ENCODE measurements at regions not wholly inside any gene's neighbourhood (a gene's known extent, or its start where the extent isn't known, plus 50 kb on each side); places are given as distances from the start of the nearest gene placed in this dataset.
A peak's percentile ranks its signal among the peaks of the same experiment; 100 is the strongest.

DNA sequence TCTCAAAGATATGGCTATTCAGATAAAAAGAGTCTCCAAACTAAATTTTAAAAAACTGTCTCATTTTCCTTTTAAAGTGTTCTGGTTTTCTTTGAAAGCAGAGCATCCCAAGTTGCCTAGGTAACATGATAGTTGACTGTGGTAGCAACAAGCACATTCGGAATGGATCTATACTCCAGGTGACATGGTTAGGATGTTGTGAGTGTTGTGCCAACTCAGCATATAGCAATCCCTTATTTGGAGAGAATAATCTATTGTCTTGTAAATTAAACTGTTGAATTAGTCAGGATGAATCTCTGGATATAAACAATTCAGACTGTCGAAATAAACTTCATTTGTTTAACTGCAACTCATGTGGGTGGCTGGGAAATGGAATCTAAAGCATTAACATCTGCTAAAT is 418.6 kb downstream of the TUSC7 start:
- Histone ChIP-seq H3K27ac (peak overlapping the region; percentile 48), H3K9me3 (replicated peaks) (no peaks in the 10 kb centered on the region), H3K4me1 (replicated peaks) (peaks cover 46% of the 10 kb centered on the region), H3K36me3 (no peaks in the 10 kb centered on the region), H3K27me3 (replicated peaks) (no peaks in the 10 kb centered on the region), H3K4me3 (no peak overlapping the region)
- DNase-seq (ENCODE audit: low read depth in 1 of 2, low spot score in 2 of 2): peak in 1 of 2 experiments; percentile 60

DNA sequence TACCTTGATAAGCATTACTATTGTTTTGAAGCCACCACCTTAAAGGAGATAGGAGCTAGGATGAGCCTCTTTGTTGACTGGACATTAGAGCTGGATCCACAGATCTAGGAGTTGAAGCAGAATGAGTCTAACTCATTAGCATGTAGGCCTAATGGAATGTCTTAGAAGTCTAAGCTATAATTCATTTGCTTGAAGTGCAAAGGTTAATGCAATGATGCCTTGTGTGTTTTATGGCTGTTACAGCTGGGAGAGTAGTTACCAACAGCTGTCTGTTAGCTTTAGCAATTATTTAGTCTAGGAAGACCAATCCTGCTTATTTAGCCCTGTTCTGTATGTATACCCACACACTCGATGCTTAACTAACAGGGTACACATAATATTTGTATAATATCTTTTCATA is 419.3 kb downstream of the TUSC7 start:
- Histone ChIP-seq H3K36me3 (no peaks in the 10 kb centered on the region), H3K4me1 (replicated peaks) (peaks cover 38% of the 10 kb centered on the region), H3K27ac (peak overlapping the region; percentile 48), H3K27me3 (replicated peaks) (no peaks in the 10 kb centered on the region), H3K9me3 (replicated peaks) (no peaks in the 10 kb centered on the region), H3K4me3 (no peak overlapping the region)
- no peak for DNase-seq (ENCODE audit: low read depth in 1 of 2, low spot score in 2 of 2)

DNA sequence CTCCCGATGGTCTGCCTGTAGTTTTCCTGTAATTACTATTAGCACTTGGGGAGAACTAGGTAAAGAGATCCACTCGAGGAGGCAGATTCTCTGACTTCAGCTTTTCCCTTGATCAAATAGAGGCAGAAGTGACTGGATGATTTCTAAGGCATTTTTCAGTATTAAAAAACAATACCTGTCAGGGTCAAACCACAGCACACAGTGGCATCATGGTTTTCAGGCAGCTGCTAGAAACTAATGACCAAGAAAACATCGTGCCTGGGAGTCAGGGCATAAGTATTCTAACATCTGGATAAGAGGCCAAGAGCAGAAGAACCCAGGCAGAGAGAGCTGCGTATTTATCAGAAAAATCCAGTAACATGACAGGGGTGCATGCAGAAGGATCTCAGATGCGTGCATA is 419.9 kb downstream of the TUSC7 start:
- H3K4me3 ChIP-seq: no peak overlapping the region
- H3K27ac ChIP-seq: peak overlapping the region; percentile 48
- H3K36me3 ChIP-seq: no peaks in the 10 kb centered on the region
- no peaks in the 10 kb centered on the region for H3K9me3 ChIP-seq (replicated peaks)
- DNase-seq (ENCODE audit: low read depth in 1 of 2, low spot score in 2 of 2): no peak
- H3K27me3 ChIP-seq (replicated peaks): no peaks in the 10 kb centered on the region
- H3K4me1 ChIP-seq (replicated peaks): peaks cover 33% of the 10 kb centered on the region

DNA sequence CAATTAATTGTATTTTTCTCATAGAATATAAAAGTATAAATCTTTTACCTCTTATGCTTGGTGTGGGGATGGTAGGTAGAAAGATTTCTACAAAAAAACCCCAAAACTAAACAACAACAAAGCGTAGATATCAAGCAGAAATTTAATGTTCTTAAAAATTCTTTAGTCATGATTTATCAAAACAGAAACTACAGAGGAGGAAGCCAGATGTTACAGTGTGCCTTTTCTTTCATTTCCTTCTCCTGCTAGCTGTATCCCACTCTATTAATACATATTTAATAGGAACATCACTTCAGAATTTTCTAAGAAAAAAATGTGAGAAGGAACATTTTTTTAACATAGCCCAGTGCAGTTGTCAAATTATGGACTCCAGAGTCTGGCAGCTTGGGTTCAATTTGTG is 420.6 kb downstream of the TUSC7 start:
- Histone ChIP-seq H3K36me3 (no peaks in the 10 kb centered on the region), H3K27me3 (replicated peaks) (no peaks in the 10 kb centered on the region), H3K9me3 (replicated peaks) (no peaks in the 10 kb centered on the region), H3K4me3 (no peak overlapping the region), H3K27ac (peak overlapping the region; percentile 48), H3K4me1 (replicated peaks) (peaks cover 33% of the 10 kb centered on the region)
- DNase-seq (ENCODE audit: low read depth in 1 of 2, low spot score in 2 of 2): no peak

DNA sequence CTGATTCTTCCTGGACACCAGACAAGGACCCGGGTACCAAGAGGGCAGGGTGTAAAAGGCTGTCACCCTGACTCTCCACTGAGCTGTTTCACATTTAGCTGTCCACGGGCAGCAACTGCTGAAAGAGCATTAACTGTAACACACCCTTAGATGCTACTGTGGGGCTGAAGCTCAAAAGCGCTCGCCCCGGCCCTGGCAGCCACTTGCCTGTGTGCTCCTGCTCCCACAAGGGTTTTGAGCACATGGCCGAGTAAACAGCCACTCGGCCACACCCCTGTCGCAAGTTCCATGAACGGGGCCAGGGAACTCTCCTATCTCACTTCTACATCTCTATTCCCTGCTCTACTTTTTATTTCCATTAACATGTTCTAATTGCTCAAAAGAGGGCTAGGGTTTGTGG is 421.7 kb downstream of the TUSC7 start:
- Histone ChIP-seq H3K9me3 (replicated peaks) (no peaks in the 10 kb centered on the region), H3K27me3 (replicated peaks) (no peaks in the 10 kb centered on the region), H3K27ac (no peak overlapping the region), H3K4me1 (replicated peaks) (peaks cover 33% of the 10 kb centered on the region), H3K4me3 (no peak overlapping the region), H3K36me3 (no peaks in the 10 kb centered on the region)
- no peak for DNase-seq (ENCODE audit: low read depth in 1 of 2, low spot score in 2 of 2)

DNA sequence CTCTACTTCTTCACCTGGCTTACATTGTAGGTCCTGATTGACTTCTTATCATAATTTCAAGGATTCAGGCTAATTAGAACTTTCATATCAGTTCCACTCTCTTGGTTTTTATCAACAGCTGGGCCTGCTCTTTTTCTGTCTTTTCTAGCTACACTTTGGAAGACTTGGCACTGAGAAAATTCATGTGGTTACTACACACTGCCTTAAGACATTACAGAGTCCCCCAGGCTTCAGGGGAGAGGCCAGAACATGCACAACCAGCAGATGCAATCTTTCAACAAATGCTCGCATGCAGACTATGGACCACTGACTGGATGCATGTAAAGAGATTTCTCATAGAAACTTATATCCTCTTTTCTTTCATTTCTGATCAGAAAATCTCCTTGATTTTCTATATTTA is 423.5 kb downstream of the TUSC7 start:
- Histone ChIP-seq H3K4me3 (no peak overlapping the region), H3K9me3 (replicated peaks) (no peaks in the 10 kb centered on the region), H3K4me1 (replicated peaks) (peaks cover 24% of the 10 kb centered on the region), H3K36me3 (no peaks in the 10 kb centered on the region), H3K27me3 (replicated peaks) (no peaks in the 10 kb centered on the region), H3K27ac (no peak overlapping the region)
- DNase-seq (ENCODE audit: low read depth in 1 of 2, low spot score in 2 of 2): no peak

DNA sequence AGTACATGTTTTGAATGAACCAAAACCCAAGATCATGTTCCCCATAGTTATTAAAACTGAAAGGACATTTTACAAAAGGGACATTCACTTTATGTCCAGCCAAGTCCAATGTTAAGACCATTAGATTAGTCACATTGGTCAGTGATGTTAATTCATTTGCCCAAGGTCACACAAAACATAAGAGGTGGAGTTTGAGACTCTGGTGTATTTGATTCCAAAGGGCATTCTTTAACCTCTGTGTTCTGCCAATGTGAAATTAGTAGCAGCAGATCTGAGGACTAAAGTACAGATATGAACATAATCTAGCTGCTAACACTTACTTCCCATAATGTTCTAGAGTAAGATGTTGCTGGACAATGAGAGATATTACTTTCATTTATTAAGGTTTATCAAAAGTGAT is 425.6 kb downstream of the TUSC7 start:
- Histone ChIP-seq H3K4me3 (no peak overlapping the region), H3K27ac (no peak overlapping the region), H3K36me3 (no peaks in the 10 kb centered on the region), H3K4me1 (replicated peaks) (peaks cover 4% of the 10 kb centered on the region), H3K9me3 (replicated peaks) (no peaks in the 10 kb centered on the region), H3K27me3 (replicated peaks) (no peaks in the 10 kb centered on the region)
- DNase-seq (ENCODE audit: low read depth in 1 of 2, low spot score in 2 of 2): no peak

DNA sequence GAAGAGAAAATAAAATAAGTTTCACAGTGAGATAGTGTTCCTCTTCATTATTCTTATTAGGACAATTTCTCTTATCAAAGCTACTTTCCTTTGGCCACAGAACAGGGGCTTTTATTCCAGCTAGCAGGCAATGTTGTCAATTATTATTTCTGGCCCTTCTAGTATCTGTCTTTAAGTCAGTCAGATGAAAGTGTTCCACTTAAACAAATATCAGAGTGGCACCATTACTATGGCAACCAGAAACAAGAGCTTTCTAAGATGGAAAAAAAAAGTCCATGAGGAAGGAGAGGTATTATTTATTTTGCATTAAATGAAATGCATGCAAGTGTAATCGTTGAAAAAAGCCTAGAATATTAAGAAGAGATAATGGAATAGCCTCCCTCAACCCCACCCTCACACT is 426.4 kb downstream of the TUSC7 start:
- DNase-seq (ENCODE audit: low read depth in 1 of 2, low spot score in 2 of 2): no peak
- Histone ChIP-seq H3K36me3 (no peaks in the 10 kb centered on the region), H3K4me1 (replicated peaks) (no peaks in the 10 kb centered on the region; the same call in 1 of the 2 replicates), H3K9me3 (replicated peaks) (no peaks in the 10 kb centered on the region), H3K27ac (no peak overlapping the region), H3K27me3 (replicated peaks) (no peaks in the 10 kb centered on the region), H3K4me3 (no peak overlapping the region)

DNA sequence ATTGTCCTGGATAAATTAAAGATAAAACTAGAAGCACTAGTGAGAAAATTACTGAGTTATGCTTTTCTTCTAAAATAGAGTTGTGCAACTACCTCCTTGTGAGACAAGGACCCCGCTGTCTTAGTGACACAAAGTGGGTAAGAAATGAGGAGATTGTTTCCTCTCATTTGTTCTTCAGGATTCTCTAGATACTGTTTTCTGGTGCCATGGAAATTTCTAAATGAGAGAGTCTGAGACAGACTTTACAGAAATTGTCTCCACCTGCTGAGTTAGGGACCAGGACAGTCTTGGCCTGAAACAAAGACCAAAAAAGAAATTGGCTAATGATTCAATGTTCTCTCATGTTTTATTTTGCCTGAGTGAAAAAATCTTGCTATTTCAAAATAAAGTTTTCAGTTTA is 427.5 kb downstream of the TUSC7 start:
- no peak overlapping the region for H3K4me3 ChIP-seq
- H3K27me3 ChIP-seq (replicated peaks): no peaks in the 10 kb centered on the region
- DNase-seq (ENCODE audit: low read depth in 1 of 2, low spot score in 2 of 2): no peak
- H3K36me3 ChIP-seq: no peaks in the 10 kb centered on the region
- H3K9me3 ChIP-seq (replicated peaks): no peaks in the 10 kb centered on the region
- H3K27ac ChIP-seq: no peak overlapping the region
- H3K4me1 ChIP-seq (replicated peaks): no peaks in the 10 kb centered on the region

DNA sequence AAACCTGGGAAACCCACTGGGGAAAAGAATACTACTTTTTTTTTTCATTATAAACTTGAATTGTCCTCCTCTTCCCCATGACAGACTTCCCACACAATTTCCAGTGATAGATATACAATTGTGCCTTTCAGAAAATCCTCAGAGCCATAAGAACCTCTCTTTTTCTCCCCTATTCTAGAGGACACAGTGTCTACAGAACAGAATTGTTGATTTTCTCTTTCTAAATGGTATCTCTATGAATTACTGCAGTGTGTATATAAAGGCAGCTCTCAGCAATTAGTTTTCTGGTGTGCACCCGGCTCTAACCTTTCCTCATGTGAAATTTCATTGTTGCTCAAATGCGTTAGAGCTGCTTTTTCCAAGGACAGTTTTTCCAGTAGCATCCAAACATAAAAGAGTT is 430.1 kb downstream of the TUSC7 start:
- Histone ChIP-seq H3K27ac (no peak overlapping the region), H3K36me3 (no peaks in the 10 kb centered on the region), H3K27me3 (replicated peaks) (no peaks in the 10 kb centered on the region), H3K4me3 (no peak overlapping the region), H3K4me1 (replicated peaks) (no peaks in the 10 kb centered on the region), H3K9me3 (replicated peaks) (no peaks in the 10 kb centered on the region)
- DNase-seq (ENCODE audit: low read depth in 1 of 2, low spot score in 2 of 2): no peak

DNA sequence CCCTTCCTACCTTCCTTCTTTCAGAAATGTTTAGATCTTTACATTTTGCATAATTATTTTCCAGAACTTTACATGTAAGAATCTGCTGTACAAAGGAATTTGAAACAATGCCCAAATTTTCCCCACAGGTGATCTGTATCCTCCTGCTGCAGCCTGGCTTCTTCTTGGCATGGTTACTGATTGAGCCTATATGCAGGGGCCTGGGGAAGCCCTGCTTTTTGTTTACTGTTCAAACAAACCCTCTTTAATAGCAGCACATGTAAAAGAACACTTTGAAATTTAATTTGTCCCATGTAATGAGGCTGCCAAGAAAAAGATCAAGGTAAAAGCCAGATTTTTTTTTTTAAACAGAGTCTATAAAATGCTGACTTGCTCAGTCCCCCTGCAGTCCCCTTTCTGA is 432.2 kb downstream of the TUSC7 start:
- DNase-seq (ENCODE audit: low read depth in 1 of 2, low spot score in 2 of 2): no peak
- no peaks in the 10 kb centered on the region for H3K4me1 ChIP-seq (replicated peaks)
- H3K4me3 ChIP-seq: no peak overlapping the region
- no peak overlapping the region for H3K27ac ChIP-seq
- H3K27me3 ChIP-seq (replicated peaks): no peaks in the 10 kb centered on the region
- no peaks in the 10 kb centered on the region for H3K9me3 ChIP-seq (replicated peaks)
- no peaks in the 10 kb centered on the region for H3K36me3 ChIP-seq

DNA sequence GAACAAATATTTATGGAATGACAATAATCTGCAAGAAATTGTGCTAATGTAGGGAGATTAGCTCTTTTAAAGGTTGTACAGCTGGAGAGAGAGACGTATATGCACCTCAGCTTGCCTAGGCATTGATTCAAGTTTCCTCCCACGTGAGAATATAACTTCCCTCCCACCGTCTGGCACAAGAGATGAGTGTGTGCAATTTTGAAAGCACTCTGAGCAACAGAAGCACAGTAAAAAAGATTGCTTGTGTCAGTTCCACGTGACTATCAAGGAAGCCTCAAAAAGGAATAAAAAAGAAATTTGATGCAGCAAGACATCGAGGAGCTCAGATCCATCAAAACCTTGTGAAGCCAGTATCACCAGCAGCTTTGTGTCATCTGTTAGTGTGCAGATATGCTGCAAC is 435.3 kb downstream of the TUSC7 start:
- H3K27ac ChIP-seq: no peak overlapping the region
- no peak for DNase-seq (ENCODE audit: low read depth in 1 of 2, low spot score in 2 of 2)
- H3K4me1 ChIP-seq (replicated peaks): no peaks in the 10 kb centered on the region
- no peaks in the 10 kb centered on the region for H3K36me3 ChIP-seq
- H3K27me3 ChIP-seq (replicated peaks): no peaks in the 10 kb centered on the region
- no peaks in the 10 kb centered on the region for H3K9me3 ChIP-seq (replicated peaks)
- no peak overlapping the region for H3K4me3 ChIP-seq

DNA sequence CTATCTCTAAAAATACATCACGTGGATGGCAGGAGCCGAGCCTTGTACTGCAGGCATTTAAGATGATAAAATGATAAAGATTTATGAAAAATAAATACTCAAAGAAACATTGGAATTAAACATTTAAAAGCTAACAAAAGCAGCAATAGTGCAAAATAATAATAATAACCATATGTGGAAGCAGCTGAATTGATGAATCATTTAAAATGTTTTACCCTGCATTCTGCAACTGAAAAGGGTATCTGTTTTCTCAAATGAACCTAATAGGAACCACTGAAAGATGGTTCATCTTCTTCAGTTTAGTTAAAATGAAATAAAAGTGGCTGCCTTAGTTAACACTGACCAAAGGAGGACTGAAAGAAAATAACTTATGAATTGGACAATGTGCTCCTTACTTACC is 436.1 kb downstream of the TUSC7 start:
- Histone ChIP-seq H3K36me3 (no peaks in the 10 kb centered on the region), H3K4me3 (no peak overlapping the region), H3K9me3 (replicated peaks) (no peaks in the 10 kb centered on the region), H3K4me1 (replicated peaks) (no peaks in the 10 kb centered on the region), H3K27me3 (replicated peaks) (no peaks in the 10 kb centered on the region), H3K27ac (no peak overlapping the region)
- no peak for DNase-seq (ENCODE audit: low read depth in 1 of 2, low spot score in 2 of 2)

DNA sequence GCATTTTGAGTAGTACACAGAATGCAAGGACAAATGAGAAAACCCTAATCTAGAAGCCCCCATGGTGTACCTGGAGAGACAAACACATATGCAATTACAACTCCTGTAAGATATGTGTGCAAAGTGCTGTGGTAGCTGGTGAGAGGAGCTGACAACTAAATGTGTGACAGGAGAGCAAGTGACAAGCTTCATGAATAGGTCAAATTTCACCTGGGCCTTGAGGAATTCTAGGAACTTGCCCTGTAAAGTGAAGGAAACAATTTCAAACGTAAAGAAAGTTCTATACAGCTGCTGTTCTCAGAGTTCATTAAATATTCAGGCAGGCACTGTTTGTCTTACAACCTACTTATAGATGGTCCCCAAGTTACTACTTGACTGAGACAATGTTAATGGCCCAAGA is 437.0 kb downstream of the TUSC7 start:
- no peaks in the 10 kb centered on the region for H3K27me3 ChIP-seq (replicated peaks)
- DNase-seq (ENCODE audit: low read depth in 1 of 2, low spot score in 2 of 2): no peak
- no peaks in the 10 kb centered on the region for H3K36me3 ChIP-seq
- H3K27ac ChIP-seq: no peak overlapping the region
- no peaks in the 10 kb centered on the region for H3K9me3 ChIP-seq (replicated peaks)
- H3K4me1 ChIP-seq (replicated peaks): no peaks in the 10 kb centered on the region
- H3K4me3 ChIP-seq: no peak overlapping the region

DNA sequence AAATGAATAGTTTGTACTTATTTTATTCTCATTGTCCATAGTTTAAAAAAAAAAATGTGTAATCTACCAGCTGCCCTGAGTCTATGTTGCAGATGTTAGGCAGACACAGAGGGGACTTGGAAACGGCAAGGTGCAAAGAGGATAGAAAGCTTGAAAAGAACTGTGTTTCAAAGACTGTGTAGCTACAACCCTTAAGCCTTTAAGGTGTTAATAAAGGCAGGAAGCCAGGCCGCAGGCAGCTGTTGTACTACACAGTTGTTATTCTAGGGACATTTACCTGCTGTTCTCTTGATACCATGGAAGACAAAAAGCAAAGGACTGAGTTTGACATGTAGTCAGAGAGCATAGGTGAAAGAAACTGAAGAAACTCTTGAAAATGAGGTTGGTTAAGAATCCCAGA is 440.0 kb downstream of the TUSC7 start:
- Histone ChIP-seq H3K4me1 (replicated peaks) (no peaks in the 10 kb centered on the region), H3K36me3 (no peaks in the 10 kb centered on the region)

More for the DNA sequence above, 440.0 kb downstream of the TUSC7 start:
- no peak for DNase-seq (ENCODE audit: low read depth in 1 of 2, low spot score in 2 of 2)
- no peaks in the 10 kb centered on the region for H3K9me3 ChIP-seq (replicated peaks)
- no peak overlapping the region for H3K4me3 ChIP-seq
- H3K27ac ChIP-seq: no peak overlapping the region
- no peaks in the 10 kb centered on the region for H3K27me3 ChIP-seq (replicated peaks)
